PC-3 (cell line): ENCODE measurements at regions not wholly inside any gene's neighbourhood (a gene's known extent, or its start where the extent isn't known, plus 50 kb on each side); places are given as distances from the start of the nearest gene placed in this dataset.

Experiments used
- ATAC-seq: fragments of 200-7000 bp; cut with Tn5 transposase; 2 replicates; pipeline ENCODE4 v1.9.1; 2020; ENCODE audit warnings: mild to moderate bottlenecking, moderate library complexity
- BruUV-seq: library from RNA; stranded (reverse); fragments of 400-500 nt; replicated peaks from 2 replicates; lab custom pipeline; 2021; lab: Mats Ljungman, UMichigan
- CTCF ChIA-PET: fragments of 300-600 bp; sonication (Branson Sonifier 250); formaldehyde crosslinking; loops from one replicate; lab custom pipeline; 2022; ENCODE audit warnings: antibody characterized with exemption; lab: Charles Lee
- POLR2A ChIA-PET: fragments of 300-600 bp; sonication (Branson Sonifier 250); formaldehyde crosslinking; loops from one replicate; lab custom pipeline; 2022; ENCODE audit warnings: antibody characterized with exemption; ENCODE audit not compliant: unreplicated experiment; lab: Charles Lee
- DNase-seq: peaks from one replicate; pipeline ENCODE4 v3.0.0-alpha.2; 2015
- H2AFZ ChIP-seq: fragments of 300-600 bp; sonication (generic); 2 replicates; pipeline ENCODE4 v1.6.0; 2016; ENCODE audit warnings: antibody characterized with exemption, low read length
- H3F3A ChIP-seq: fragments of 300-600 bp; sonication (generic); one replicate; pipeline ENCODE4 v1.6.0; 2017; ENCODE audit warnings: antibody characterized with exemption, low read length, control low read depth, mild to moderate bottlenecking; ENCODE audit not compliant: unreplicated experiment
- H3K27ac ChIP-seq: fragments of 300-600 bp; sonication (generic); 2 replicates; pipeline ENCODE4 v1.5.1; 2016; ENCODE audit warnings: mild to moderate bottlenecking, low read length
- H3K27me3 ChIP-seq: fragments of 300-600 bp; sonication (generic); 2 replicates; pipeline ENCODE4 v1.6.1; 2016; ENCODE audit warnings: low read length, mixed read lengths
- H3K36me3 ChIP-seq: fragments of 300-600 bp; sonication (generic); 2 replicates; pipeline ENCODE4 v1.6.1; 2016; ENCODE audit warnings: low read depth, mixed run types, low read length, mixed read lengths
- H3K4me1 ChIP-seq: fragments of 300-600 bp; sonication (generic); 2 replicates; pipeline ENCODE4 v1.5.1; 2016; ENCODE audit warnings: low read length; ENCODE audit not compliant: insufficient read depth
- H3K4me2 ChIP-seq: fragments of 300-600 bp; sonication (generic); 2 replicates; pipeline ENCODE4 v1.6.0; 2016; ENCODE audit warnings: low read length
- H3K4me3 ChIP-seq: fragments of 300-600 bp; sonication (generic); 2 replicates; pipeline ENCODE4 v1.5.1; 2016; ENCODE audit warnings: mild to moderate bottlenecking, low read length, mixed read lengths
- H3K79me2 ChIP-seq: fragments of 300-600 bp; sonication (generic); 2 replicates; pipeline ENCODE4 v1.6.1; 2017; ENCODE audit warnings: low read length, mixed read lengths
- H3K9ac ChIP-seq: fragments of 300-600 bp; sonication (generic); 2 replicates; pipeline ENCODE4 v1.6.0; 2016; ENCODE audit warnings: mild to moderate bottlenecking, low read length
- H3K9me2 ChIP-seq: fragments of 300-600 bp; sonication (generic); replicated peaks from 2 replicates; pipeline ENCODE4 v1.6.1; 2016; ENCODE audit warnings: mixed run types, low read length, mixed read lengths
- H3K9me3 ChIP-seq: fragments of 300-600 bp; sonication (generic); 2 replicates; pipeline ENCODE4 v1.6.1; 2016; ENCODE audit warnings: low read length, mixed read lengths
- H4K20me1 ChIP-seq: fragments of 300-600 bp; sonication (generic); 2 replicates; pipeline ENCODE4 v1.6.1; 2016; ENCODE audit warnings: low read length, mixed read lengths
- EZH2 ChIP-seq: fragments of 300-600 bp; sonication (generic); IDR thresholded peaks from one replicate; pipeline ENCODE4 v1.6.1; 2017; ENCODE audit warnings: antibody characterized with exemption, mild to moderate bottlenecking, low read length; ENCODE audit not compliant: unreplicated experiment
- EZH2phosphoT487 ChIP-seq: fragments of 300-600 bp; sonication (generic); IDR thresholded peaks from 2 replicates; pipeline ENCODE4 v1.6.1; 2018; ENCODE audit warnings: mild to moderate bottlenecking, antibody characterized with exemption, low read length, borderline replicate concordance
- intact Hi-C: fragments of 100-400 bp; cut with micrococcal nuclease; formaldehyde crosslinking; loops from 2 replicates; pipeline ENCODE4 v1.9.0; 2023
- TF ChIP-seq, protein P1 (sequence below): fragments of 300-600 bp; sonication (generic); conservative IDR thresholded peaks from 2 replicates; pipeline ENCODE4 v1.5.1; 2017; ENCODE audit warnings: antibody characterized with exemption, low read depth, mild to moderate bottlenecking, low read length

DNA sequence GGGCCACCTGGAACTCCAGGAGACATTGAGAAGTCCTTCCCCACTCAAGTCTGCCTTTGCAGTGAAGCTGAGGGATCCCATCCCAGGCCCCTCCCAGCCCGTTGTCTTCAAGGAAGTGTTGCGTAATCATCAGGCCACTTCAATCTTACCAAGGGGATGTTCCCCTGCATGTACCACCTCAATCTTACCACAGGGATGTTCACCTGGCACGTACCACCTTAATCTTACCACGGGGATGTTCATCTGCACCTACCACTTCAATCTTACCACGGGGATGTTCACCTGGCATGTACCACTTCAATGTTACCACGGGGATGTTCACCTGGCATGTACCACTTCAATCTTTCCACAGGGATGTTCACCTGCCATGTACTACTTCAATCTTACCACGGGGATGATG is 108.0 kb upstream of the SYN3 start:
- ATAC-seq, result no peak
- Histone ChIP-seq H3K9me3 (no peaks in the 10 kb centered on the region), H4K20me1 (no peaks in the 10 kb centered on the region), H3K36me3 (no peaks in the 10 kb centered on the region), H3K27me3 (no peaks in the 10 kb centered on the region), H3K4me3 (no peak overlapping the region), H3K9ac (no peak overlapping the region), H3K9me2 (no peaks in the 10 kb centered on the region), H3K27ac (no peak overlapping the region), H3F3A (no peaks in the 10 kb centered on the region), H3K79me2 (no peaks in the 10 kb centered on the region), H3K4me2 (no peak overlapping the region), H3K4me1 (no peaks in the 10 kb centered on the region), H2AFZ (no peak overlapping the region)
- POLR2A ChIA-PET, result no interaction called here
- no peak for DNase-seq
- BruUV-seq, result no TSS peak
- CTCF ChIA-PET, result no interaction called here
- intact Hi-C loops, result no loop called here
- TF ChIP-seq EZH2phosphoT487 (no peak), EZH2 (no peak)
- TF ChIP-seq, protein P1, sequence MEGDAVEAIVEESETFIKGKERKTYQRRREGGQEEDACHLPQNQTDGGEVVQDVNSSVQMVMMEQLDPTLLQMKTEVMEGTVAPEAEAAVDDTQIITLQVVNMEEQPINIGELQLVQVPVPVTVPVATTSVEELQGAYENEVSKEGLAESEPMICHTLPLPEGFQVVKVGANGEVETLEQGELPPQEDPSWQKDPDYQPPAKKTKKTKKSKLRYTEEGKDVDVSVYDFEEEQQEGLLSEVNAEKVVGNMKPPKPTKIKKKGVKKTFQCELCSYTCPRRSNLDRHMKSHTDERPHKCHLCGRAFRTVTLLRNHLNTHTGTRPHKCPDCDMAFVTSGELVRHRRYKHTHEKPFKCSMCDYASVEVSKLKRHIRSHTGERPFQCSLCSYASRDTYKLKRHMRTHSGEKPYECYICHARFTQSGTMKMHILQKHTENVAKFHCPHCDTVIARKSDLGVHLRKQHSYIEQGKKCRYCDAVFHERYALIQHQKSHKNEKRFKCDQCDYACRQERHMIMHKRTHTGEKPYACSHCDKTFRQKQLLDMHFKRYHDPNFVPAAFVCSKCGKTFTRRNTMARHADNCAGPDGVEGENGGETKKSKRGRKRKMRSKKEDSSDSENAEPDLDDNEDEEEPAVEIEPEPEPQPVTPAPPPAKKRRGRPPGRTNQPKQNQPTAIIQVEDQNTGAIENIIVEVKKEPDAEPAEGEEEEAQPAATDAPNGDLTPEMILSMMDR, result no peak

GRCh38 chr22:33163815-33164214 is 105.6 kb upstream of the SYN3 start:
- Histone ChIP-seq H3K9ac (no peak overlapping the region), H3K36me3 (no peaks in the 10 kb centered on the region), H3K79me2 (no peaks in the 10 kb centered on the region), H4K20me1 (no peaks in the 10 kb centered on the region), H3K9me3 (no peaks in the 10 kb centered on the region), H3K27ac (no peak overlapping the region), H3K27me3 (no peaks in the 10 kb centered on the region), H2AFZ (no peak overlapping the region), H3K9me2 (no peaks in the 10 kb centered on the region), H3K4me1 (no peaks in the 10 kb centered on the region), H3F3A (no peaks in the 10 kb centered on the region), H3K4me2 (no peak overlapping the region), H3K4me3 (no peak overlapping the region)
- intact Hi-C loops, result no loop called here
- BruUV-seq, result no TSS peak
- ChIA-PET CTCF (no interaction called here), POLR2A (no interaction called here)
- DNase-seq (no peak), ATAC-seq (no peak)
- TF ChIP-seq EZH2phosphoT487 (no peak), EZH2 (no peak)
- TF ChIP-seq, protein P1, result no peak

GRCh38 chr22:33162196-33162595 is 104.0 kb upstream of the SYN3 start:
- Histone ChIP-seq H3F3A (no peaks in the 10 kb centered on the region), H4K20me1 (no peaks in the 10 kb centered on the region), H3K36me3 (no peaks in the 10 kb centered on the region), H3K4me1 (no peaks in the 10 kb centered on the region), H3K79me2 (no peaks in the 10 kb centered on the region), H3K9ac (no peak overlapping the region), H3K27me3 (no peaks in the 10 kb centered on the region), H3K27ac (no peak overlapping the region), H2AFZ (no peak overlapping the region), H3K9me3 (no peaks in the 10 kb centered on the region), H3K9me2 (no peaks in the 10 kb centered on the region), H3K4me2 (no peak overlapping the region), H3K4me3 (no peak overlapping the region)
- ChIA-PET CTCF (no interaction called here), POLR2A (no interaction called here)
- no peak for ATAC-seq
- intact Hi-C loops, result no loop called here
- no TSS peak for BruUV-seq
- TF ChIP-seq EZH2phosphoT487 (no peak), EZH2 (no peak)
- TF ChIP-seq, protein P1, result no peak
- no peak for DNase-seq
